NCI-H526 (cell line): ENCODE measurements at regions not wholly inside any gene's neighbourhood (a gene's known extent, or its start where the extent isn't known, plus 50 kb on each side); places are given as distances from the start of the nearest gene placed in this dataset.
A peak's percentile ranks its signal among the peaks of the same experiment; 100 is the strongest.

ENCODE experiments used
- DNase-seq, 2 experiments: peaks; one replicate each; lab custom pipeline; 2025; lab: John Stamatoyannopoulos, UW

DNA sequence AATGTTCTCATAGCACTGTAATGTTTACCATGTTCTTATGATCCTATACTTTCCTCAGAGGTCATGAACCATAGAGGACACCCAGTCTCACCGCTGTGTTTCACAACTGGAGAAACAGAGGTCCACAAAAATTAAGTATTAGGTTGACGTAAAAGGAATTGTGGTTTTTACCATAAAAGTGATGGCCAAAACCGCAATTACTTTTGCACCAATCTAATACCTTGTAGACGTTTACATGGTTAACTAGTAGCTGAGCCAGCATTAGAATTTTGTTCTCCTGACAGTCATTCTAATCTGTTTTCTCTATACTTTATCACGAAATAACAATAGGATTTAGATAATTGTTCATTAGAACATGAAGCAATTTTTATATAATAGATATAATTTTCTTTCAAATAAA, 763.4 kb upstream of the ARGLU1 start:
- no peak for DNase-seq

DNA sequence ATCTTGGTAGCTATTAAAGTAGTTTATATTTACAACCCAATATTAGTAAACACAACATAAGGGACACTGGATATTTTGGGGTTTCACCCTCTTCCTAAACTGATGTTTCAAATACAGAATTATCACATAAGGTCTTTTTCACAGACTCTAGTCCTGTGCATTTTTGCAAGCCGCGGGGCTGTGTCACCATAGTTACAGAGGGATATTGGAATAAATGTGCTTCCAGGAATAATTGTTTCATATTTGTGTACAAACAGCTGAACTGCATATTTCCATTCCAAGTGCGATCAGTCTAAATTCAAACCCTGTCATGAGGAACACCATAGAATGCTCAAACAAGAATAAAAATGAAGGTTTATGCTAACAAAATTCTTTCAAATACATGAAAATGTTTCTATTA, 762.5 kb upstream of the ARGLU1 start:
- no peak for DNase-seq

DNA sequence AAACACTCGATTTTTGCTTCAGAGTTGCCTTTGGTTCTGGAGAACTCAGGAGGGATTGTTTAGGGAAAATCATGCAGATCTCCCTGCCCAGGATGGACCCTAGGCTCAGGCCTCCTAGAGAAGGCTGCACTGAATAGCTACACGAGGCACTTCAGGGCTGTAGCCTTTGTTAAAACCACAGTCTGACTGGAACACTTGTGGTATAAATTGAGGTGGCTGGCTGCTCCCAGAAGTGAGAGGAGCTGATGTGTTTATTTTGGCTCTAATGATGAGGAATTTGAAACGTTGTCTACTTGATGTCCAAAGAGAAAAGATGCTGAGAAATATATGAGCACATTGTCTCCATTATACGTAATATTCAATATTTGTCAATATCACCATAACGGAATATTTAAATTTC, 762.1 kb upstream of the ARGLU1 start:
- no peak for DNase-seq

DNA sequence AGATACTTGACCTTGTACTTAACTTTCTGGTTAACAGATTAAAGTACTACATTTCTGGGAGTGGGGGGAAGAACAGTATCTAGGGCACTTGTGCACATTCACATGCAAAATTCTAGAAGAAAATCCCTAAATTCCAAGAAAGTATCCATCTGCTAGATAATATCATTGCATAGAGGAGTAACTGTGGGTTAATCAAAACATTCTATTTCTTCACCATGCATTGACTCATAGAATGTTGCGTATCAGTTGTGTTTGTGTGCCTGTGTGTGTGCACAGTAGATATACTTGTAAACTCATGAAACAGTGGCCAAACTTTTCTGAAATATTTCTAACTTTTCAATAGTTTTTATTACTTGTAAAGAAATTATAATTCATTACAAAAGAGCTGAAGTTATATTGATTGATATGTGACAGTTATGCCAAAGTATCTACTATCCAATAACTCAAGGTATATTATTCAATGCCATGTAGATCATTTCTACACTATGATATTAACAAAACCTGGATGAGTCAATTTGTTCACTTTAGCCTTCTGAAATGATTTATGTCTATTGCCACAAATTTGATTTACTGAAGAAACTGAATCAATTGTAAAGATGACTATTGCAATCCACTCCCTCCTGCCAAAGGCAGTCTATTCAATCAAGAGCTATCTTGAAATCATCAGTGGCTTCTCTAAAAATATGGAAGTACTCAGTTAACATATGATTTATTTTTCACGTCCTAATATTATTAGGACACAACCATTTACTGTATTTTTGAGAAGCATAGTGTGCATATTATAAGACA, 756.7 kb upstream of the ARGLU1 start:
- DNase-seq, result no peak

DNA sequence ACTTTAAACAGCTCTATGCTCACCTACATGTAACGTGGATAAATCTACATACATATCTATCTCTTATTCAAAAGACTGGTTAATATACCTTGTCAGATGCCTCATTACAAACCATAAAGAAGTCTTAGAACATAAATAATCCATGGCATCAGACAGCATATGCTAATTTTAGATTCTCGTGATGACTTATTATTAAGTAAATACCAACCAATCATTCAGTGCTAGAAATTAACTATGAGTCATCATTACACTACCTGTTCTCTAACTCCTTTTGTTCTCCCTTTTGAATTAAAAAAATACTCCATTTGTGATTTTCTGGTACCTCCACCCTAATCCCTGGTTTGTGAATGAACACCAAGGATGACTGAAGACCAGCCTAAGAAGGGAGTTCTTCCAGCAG, 754.3 kb upstream of the ARGLU1 start:
- no peak for DNase-seq

DNA sequence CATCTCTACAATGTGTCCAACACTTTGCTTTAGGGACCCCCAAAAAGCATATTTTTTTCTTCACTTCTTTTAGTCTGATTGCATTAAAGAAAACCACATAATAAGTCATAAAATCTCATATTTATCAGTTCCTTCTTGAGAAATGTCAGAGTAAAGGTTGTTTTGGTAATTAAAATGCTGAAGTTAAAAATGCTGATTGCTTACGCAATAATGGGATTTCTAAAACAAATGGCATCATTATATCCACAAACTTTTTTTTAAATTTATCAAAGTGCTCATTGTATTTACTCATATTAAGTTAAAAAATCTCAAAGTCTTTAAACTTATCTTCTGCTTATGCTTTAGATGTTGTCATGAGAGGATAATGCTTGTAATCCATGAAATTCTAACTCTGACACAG, 737.2 kb upstream of the ARGLU1 start:
- DNase-seq, result no peak

DNA sequence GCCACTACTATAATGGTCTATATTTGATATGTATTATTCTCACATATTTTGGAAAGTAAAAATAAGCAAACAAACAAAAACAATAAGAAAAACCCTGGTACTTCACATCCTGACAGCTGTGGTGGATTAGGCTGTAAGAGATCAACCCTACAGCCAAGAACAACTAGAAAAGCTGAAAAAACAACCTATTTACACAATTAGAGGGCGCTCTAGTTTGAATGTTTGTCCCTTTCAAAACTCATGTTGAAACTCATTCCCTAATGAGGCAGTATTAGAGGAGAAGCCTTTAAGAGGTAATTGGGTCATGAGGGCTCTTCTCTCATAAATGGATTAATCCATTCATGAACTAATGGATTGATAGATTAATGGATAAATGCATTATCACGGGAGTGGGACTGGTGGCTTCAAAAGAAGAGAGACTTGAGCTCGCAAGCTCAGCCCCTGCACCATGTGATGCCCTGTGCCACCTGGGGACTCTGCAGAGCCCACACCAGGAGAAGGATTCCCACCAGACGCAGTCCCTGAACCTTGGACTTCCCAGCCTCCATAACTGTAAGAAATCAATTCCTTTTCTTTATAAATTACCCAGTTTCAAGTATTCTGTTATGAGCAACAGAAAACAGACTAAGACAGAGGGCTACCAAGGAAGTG, 733.9 kb upstream of the ARGLU1 start:
- peak in 1 of 2 experiments; percentile 15 for DNase-seq

DNA sequence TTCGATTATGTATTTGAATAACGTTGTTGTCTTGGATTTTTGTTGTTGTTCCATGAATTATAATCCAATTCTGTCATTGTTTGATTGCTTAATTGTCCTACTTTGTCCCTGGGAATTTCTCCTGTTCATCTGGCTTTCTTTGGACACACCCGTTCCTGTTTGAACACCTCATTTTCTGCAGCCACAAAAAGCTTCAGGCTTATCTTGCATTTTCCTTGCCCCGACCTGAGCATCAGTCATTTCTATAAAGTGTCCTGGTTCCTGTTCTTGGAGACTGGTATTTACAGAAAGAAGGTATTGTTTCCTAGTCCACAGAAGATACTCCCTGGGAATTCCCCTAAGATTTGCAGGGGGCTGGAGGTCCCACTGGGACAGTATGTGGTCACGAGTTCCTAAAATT, 731.8 kb upstream of the ARGLU1 start:
- DNase-seq, result no peak

DNA sequence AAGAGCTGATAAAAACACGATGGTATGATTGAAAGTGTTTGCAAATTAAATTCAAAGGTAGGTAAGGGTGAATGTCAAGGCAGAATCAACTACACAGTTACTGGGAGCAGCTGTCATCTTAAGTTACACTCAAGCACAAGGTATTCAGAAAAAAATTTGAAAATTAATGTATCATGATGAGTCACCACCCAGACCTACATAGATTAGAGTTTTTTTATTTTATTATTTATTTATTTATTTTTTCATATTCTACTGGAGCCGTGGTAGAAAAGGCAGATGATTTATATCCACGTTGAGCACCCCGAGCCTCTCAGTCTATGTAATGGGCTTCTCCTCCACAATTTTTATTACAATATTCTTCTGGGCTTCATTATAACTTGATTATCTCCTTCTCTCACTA, 728.9 kb upstream of the ARGLU1 start:
- no peak for DNase-seq

DNA sequence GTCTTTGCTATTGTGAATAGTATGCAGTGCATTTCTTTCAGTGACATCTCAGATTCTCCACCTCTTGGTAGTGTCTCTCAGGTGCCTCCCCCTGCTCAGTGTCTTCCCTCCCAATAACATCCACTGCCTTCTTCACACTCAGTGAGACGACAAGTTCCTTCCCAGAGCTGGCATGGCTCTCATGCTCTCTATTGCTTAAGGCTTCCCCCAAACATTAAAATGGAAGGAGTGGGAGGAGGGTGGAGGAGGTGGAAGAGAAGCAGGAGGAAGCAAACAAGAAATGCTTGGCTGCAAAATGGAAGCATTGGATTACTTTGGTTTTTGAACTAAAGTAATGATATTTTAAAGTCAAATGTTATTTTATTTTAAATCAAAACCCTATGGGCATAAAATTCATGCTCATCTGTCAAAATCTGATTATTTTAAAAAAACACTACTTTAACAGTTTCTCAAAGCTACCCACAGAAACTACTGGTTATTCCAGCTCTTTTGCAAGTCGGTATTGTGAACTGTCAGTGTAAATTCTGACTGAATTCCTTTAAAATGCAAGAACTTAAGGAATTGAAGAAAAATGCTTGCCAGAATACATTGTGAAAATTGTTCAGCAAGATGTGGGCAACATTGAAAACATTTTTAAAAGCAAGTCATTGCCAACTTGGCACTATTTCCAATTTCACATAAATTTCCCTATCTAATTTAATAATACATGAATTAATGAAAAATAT, 727.6 kb upstream of the ARGLU1 start:
- no peak for DNase-seq

DNA sequence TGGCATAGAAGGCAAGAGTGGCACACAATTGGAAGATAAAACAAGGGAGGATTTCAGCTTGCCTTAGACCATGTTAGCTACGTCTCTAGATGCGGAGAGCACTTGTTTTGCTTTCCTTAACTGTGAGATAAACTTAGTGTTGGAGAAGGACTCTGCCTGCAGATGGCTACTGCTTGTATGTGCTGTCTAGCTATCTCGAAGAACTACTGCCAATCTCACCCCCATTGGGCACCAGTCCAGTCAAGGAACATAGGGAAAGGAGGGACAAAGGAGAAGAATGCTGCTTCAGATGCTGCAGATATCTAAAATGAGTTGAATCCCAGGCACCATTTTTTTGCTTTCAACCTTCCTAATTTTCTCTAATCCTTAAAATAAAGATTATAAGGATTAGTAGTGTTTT, 726.0 kb upstream of the ARGLU1 start:
- no peak for DNase-seq

DNA sequence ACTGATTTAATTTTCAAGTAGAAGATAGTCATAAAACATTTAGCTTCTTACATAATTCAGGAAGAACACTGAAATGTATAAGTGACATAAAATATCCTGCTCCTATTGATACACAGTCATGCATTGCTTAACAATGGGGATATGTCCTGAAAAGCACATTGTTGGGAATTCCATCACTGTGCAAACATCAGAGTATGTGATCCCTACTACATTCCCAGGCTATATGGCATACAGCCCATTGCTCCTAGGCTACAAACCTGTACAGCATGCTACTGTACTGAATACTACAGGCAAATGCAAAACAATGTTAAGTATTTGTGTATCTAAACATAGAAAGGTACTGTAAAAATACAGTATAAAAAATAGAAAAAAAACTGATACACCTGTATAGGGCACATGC, 723.9 kb upstream of the ARGLU1 start:
- DNase-seq, result no peak

DNA sequence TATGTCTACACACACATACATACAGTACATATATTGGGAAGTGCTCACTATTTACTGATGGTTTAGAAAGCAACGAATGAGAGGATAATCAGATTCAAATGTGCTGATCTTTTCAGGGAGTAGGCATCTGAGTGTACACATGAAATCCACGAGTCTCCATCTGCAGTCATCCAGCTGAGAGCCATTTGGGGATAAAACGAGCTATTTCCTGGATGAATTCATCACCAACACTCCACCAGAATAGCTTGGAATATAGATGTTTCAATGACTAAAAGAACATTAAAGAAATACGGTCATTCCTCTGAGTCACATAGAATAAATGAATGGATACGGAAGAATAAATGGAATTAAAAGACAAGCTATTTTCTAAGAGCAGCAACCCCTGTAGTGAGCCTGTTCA, 721.6 kb upstream of the ARGLU1 start:
- DNase-seq, result no peak

DNA sequence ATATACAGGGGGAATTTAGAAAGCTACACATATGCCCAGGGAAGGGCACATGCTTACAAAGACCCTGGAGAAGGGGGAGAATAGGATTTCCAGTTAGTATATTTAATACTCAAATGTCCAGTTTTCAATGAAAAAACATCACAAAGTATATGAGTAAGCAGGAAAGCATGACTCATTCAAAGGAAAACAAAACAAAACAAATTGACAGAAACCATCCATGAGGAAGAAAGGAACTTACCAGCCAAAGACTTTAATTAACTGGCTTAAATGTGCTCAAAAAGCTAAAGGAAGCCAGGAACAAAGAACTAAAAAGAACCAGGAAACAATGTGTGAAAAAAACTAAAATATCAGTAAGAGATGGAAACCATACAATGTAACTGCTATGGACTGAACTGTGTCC, 716.2 kb upstream of the ARGLU1 start:
- DNase-seq, result no peak

DNA sequence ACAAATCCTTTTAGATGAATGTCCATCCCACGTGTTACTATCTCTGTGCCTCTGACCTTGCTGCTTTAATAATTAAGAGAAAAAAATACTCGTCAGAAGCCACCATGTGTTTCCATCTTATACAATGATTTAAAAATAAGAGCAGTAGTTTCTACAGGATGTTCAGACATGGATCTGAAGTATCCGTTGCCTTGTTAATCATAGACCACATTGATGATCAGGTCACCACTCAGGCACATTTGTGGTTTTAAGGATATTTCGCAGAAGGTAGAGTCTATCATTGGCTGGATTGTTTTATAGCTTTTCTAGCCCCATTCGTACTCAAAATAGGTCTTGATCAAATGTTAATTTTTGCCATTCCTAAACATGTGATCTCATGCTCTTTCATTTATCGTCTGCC, 710.0 kb upstream of the ARGLU1 start:
- no peak for DNase-seq

DNA sequence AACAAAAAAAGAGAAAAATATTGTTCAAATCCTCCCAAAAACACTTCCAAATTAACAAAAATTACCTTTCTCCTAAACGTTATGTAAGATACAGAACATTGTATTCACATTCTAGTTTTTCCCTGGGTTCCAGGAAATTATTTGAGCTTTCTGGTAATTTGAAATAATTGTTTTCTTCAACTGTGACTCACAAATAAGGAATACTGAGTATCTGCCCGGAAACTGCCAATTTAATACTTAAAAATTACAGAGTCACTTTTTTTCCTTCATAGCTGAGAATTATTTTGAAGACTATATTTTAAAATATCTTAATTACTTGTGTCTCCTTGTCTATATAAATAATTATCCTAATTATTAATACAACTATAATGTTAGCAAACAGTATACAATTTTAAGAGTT, 709.0 kb upstream of the ARGLU1 start:
- no peak for DNase-seq

DNA sequence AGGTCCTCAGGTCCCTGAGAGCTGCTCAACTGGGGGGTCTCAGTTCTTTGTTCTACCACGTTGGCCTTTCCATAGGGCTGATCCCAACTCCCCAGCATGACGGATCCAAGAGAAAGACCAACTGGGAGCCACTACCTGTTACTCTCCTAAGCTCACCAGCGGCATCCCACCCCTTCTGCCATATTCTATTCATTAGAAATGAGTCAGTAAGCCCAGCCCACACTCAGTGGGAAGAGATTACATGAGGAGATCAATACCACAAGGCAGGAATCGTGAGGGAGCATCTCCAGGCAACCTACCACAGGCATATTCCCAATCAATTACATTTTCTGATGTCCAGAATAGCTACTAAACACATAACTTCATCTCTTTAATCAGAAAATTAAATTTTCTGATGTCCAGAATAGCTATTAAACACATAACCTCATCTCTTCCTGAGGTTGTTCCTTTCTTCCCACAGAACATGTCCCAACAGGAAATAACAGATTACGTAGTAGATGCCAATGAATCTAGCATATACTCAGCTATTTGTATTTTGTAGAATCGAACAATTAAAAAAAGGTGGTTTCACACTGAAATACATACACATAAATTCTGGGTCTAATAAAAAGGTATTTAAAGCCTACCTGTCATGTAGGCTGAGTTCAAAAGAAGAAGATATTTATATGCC, 708.1 kb upstream of the ARGLU1 start:
- no peak for DNase-seq

DNA sequence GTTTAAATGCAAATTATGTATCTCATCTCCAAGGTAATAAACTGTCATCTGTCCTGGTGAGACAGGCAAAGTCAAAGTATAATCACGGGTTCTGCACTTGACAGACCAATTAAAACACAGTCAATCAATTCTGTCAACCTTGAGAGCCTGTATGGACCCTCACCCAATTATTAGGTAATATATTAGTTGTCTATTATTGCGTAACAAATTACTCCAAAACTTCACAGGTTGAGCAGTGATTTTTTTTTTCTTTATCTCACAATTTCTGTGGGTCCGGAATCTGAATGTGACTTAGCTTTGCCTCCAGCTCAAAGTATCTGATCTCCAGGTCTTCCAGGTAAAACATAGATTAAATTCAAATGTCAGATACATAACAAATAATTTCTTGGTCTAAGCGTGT, 707.4 kb upstream of the ARGLU1 start:
- DNase-seq, result no peak

DNA sequence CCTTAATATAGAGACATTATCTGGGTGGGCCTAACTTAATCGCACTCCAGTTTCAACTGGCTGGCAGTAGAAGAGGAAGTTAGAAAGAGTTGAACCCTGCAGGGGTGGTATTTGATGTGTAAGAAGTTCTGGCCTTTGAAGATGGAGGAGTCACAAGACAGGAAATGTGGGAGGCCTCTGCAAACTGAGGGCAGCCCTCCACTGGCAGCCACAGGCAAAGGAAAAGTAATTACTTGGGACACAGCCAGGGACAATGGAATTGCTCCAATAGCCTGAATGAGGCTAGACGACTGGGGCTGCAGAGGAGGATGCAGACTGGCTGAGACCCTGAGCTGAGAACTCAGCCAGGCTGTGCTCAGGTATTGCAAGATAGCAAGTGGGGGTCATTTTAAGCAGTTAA, 703.3 kb upstream of the ARGLU1 start:
- DNase-seq, result no peak

DNA sequence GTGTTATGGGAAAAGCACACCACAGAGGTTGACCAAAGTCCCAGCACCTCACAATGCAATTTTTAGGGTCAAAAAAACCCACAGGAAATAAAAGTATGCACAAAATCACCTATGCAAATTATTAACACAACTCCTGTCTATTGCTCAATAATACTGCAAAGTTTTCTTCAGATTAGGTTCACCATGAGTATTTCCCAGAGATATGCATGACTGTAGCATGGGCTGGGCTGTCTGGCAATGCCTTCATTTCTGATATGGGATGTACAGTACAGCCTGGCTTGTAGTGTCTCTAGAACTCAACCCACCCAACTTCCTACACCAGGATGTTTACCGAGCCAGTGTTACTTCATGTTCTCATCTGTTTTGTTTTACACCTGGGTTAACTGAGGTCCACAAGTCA, 698.7 kb upstream of the ARGLU1 start:
- no peak for DNase-seq

DNA sequence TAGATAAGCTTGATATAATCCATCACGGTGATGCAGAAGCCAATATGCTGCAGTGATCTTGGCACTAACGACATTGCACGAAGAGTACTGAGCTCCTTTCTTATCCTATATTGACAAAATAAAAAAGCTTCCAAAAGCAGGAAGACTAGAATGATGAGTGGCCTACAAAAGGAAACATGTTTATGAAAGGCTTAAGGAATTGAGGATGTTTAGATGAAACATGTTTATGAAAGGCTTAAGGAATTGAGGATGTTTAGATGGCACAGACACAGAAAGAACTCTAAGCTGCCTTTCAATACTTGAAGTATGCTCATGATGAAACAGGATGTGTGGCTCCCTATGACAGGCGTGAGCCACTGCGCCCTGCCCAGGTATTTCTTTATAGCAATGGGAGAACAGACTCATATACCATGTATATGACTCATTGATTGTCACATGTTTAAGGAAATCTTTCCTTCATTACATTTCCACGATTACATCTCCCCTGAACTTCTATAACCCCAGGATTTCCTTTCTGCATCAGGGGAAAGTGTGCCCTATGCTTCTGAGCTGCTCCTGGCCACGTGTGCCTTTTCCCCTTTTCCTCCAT, 690.8 kb upstream of the ARGLU1 start:
- no peak for DNase-seq

DNA sequence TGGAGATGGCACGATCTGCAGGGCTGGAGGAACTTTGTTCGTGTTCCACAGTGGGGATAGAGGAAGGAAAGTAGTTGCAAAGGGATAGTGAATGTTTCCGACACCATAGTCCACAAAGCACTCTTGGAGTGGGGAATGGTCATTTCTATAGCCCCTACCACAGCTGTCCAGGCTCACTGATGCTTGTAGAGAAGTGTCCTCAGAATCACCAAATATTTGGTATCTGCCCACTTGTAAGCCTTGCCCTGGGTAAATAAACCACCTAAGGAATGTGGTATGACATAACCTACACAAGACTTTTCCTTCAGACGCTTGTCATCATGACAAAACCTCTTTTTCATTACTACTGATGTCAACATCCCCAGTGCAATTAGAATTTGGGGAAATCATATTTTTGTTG, 686.5 kb upstream of the ARGLU1 start:
- no peak for DNase-seq
